RWPE2 (cell line): ENCODE measurements at regions not wholly inside any gene's neighbourhood (a gene's known extent, or its start where the extent isn't known, plus 50 kb on each side); places are given as distances from the start of the nearest gene placed in this dataset.

ENCODE experiments used
- ATAC-seq: fragments of 200-7000 bp; cut with Tn5 transposase; 3 replicates; pipeline ENCODE4 v1.9.1; 2021; ENCODE audit warnings: low read depth
- DNase-seq: peaks from one replicate; pipeline ENCODE4 v3.0.0-alpha.2; 2020; ENCODE audit warnings: low spot score
- H3K27ac ChIP-seq: fragments of 450-650 bp; 2 replicates; pipeline ENCODE4 v1.5.1; 2017; ENCODE audit warnings: mild to moderate bottlenecking; ENCODE audit not compliant: poor library complexity, severe bottlenecking
- H3K27me3 ChIP-seq: fragments of 250-450 bp; sonication (Bioruptor Pico); 2 replicates; pipeline ENCODE4 v1.5.1; 2021; ENCODE audit warnings: mild to moderate bottlenecking, moderate library complexity; ENCODE audit not compliant: insufficient read depth, poor library complexity, severe bottlenecking
- H3K36me3 ChIP-seq: fragments of 250-450 bp; sonication (Bioruptor Pico); 2 replicates; pipeline ENCODE4 v1.5.1; 2020; ENCODE audit warnings: low read depth, mild to moderate bottlenecking, moderate library complexity
- H3K4me1 ChIP-seq: fragments of 250-450 bp; sonication (Bioruptor Pico); 2 replicates; pipeline ENCODE4 v1.5.1; 2021; ENCODE audit warnings: mild to moderate bottlenecking, moderate library complexity; ENCODE audit not compliant: insufficient read depth, poor library complexity, severe bottlenecking
- H3K4me3 ChIP-seq: fragments of 250-450 bp; sonication (Bioruptor Pico); 2 replicates; pipeline ENCODE4 v1.5.1; 2021; ENCODE audit warnings: mild to moderate bottlenecking, moderate library complexity; ENCODE audit not compliant: severe bottlenecking
- H3K9me3 ChIP-seq: fragments of 250-450 bp; sonication (Bioruptor Pico); 2 replicates; pipeline ENCODE4 v1.5.1; 2021; ENCODE audit warnings: mild to moderate bottlenecking, moderate library complexity; ENCODE audit not compliant: severe bottlenecking
- CTCF ChIP-seq: fragments of 450-650 bp; IDR thresholded peaks from one replicate; pipeline ENCODE4 v1.5.1; 2017; ENCODE audit warnings: mild to moderate bottlenecking, moderate library complexity; ENCODE audit not compliant: poor library complexity, severe bottlenecking

GRCh38 chr18:47619771-47620448, 310.5 kb downstream of the SMAD2 start:
- ATAC-seq (no peak), DNase-seq (no peak)
- no peak overlapping the region for H3K27ac ChIP-seq
- TF ChIP-seq CTCF: no peak
- no peaks in the 10 kb centered on the region for H3K4me1 ChIP-seq
- no peaks in the 10 kb centered on the region for H3K36me3 ChIP-seq
- no peaks in the 10 kb centered on the region for H3K9me3 ChIP-seq
- peaks cover 18% of the 10 kb centered on the region for H3K27me3 ChIP-seq
- H3K4me3 ChIP-seq: no peak overlapping the region

DNA sequence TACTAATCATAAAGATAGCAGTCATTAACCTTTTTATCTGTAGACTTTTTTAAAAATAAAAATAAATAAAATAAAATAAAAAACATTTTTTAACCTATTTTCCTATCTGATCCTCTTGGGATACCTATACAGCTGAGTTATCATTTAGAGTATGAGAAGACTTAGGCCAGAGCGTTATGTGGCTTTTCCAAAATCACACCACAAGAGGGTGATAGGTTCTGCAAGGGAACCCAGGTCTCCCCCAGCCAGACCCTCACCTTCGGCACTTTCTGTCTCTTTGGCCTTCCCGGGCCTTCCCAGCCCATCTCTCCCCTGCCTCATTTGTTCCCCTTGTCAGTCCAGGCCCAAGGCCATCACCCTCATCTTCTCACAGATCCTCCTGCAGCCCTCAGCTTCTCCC, 311.7 kb downstream of the SMAD2 start:
- no peak for TF ChIP-seq CTCF
- H3K27me3 ChIP-seq: peaks cover 11% of the 10 kb centered on the region
- ATAC-seq: no peak

GRCh38 chr18:47615043-47615442, 315.4 kb downstream of the SMAD2 start:
- Histone ChIP-seq H3K4me1 (no peaks in the 10 kb centered on the region), H3K27ac (no peak overlapping the region), H3K27me3 (peaks cover 3% of the 10 kb centered on the region), H3K36me3 (no peaks in the 10 kb centered on the region), H3K4me3 (no peak overlapping the region), H3K9me3 (no peaks in the 10 kb centered on the region)
- no peak for TF ChIP-seq CTCF
- DNase-seq: no peak
- ATAC-seq: no peak

More for the DNA sequence above, 311.7 kb downstream of the SMAD2 start:
- no peaks in the 10 kb centered on the region for H3K4me1 ChIP-seq
- H3K4me3 ChIP-seq: no peak overlapping the region
- H3K9me3 ChIP-seq: no peaks in the 10 kb centered on the region
- H3K27ac ChIP-seq: no peak overlapping the region
- no peak for DNase-seq
- H3K36me3 ChIP-seq: no peaks in the 10 kb centered on the region

GRCh38 chr18:47613929-47614328, 316.5 kb downstream of the SMAD2 start:
- Histone ChIP-seq H3K4me3 (no peak overlapping the region), H3K27ac (no peak overlapping the region), H3K36me3 (no peaks in the 10 kb centered on the region), H3K4me1 (no peaks in the 10 kb centered on the region), H3K27me3 (peaks cover 3% of the 10 kb centered on the region), H3K9me3 (no peaks in the 10 kb centered on the region)
- no peak for TF ChIP-seq CTCF
- no peak for ATAC-seq
- DNase-seq: no peak

GRCh38 chr18:47611649-47612048, 318.8 kb downstream of the SMAD2 start:
- Histone ChIP-seq H3K4me1 (no peaks in the 10 kb centered on the region), H3K27ac (no peak overlapping the region), H3K9me3 (no peaks in the 10 kb centered on the region), H3K27me3 (peaks cover 3% of the 10 kb centered on the region), H3K36me3 (no peaks in the 10 kb centered on the region), H3K4me3 (no peak overlapping the region)
- no peak for ATAC-seq
- no peak for TF ChIP-seq CTCF
- DNase-seq: no peak
